H9 (cell line): ENCODE measurements at regions not wholly inside any gene's neighbourhood (a gene's known extent, or its start where the extent isn't known, plus 50 kb on each side); places are given as distances from the start of the nearest gene placed in this dataset.

ENCODE experiments used
- DNase-seq: peaks from one replicate; pipeline ENCODE4 v3.0.0-alpha.2; 2017
- H2AFZ ChIP-seq: one replicate; pipeline ENCODE4 v1.6.1; 2013; ENCODE audit warnings: mild to moderate bottlenecking, low read length, control low read depth, moderate library complexity
- H2AK5ac ChIP-seq: 2 replicates; pipeline ENCODE4 v1.6.1; 2013; ENCODE audit warnings: low read length, control low read depth, mixed read lengths; ENCODE audit not compliant: insufficient read length
- H2BK120ac ChIP-seq: one replicate; pipeline ENCODE4 v1.6.1; 2013; ENCODE audit warnings: low read depth, mild to moderate bottlenecking, low read length, control low read depth, inconsistent platforms; ENCODE audit not compliant: poor library complexity, severe bottlenecking
- H2BK12ac ChIP-seq: 2 replicates; pipeline ENCODE4 v1.6.1; 2013; ENCODE audit warnings: low read length, control low read depth, mixed read lengths, low read depth; ENCODE audit not compliant: insufficient read length
- H2BK15ac ChIP-seq: 2 replicates; pipeline ENCODE4 v1.6.1; 2013; ENCODE audit warnings: low read depth, low read length, control low read depth
- H2BK20ac ChIP-seq: one replicate; pipeline ENCODE4 v1.6.1; 2013; ENCODE audit warnings: low read depth, mild to moderate bottlenecking, low read length, control low read depth, inconsistent platforms; ENCODE audit not compliant: poor library complexity, severe bottlenecking
- H2BK5ac ChIP-seq: 2 replicates; pipeline ENCODE4 v1.6.1; 2013; ENCODE audit warnings: low read length, control low read depth, mixed read lengths; ENCODE audit not compliant: insufficient read length
- H3K14ac ChIP-seq: 2 replicates; pipeline ENCODE4 v1.6.1; 2013; ENCODE audit warnings: low read length, control low read depth; ENCODE audit not compliant: insufficient read depth
- H3K18ac ChIP-seq: 2 replicates; pipeline ENCODE4 v1.6.1; 2013; ENCODE audit warnings: low read depth, mild to moderate bottlenecking, mixed read lengths, low read length, control low read depth; ENCODE audit not compliant: insufficient read length
- H3K23ac ChIP-seq: 2 replicates; pipeline ENCODE4 v1.6.1; 2013; ENCODE audit warnings: low read length, control low read depth, mixed read lengths, low read depth; ENCODE audit not compliant: insufficient read length
- H3K23me2 ChIP-seq: 2 replicates; pipeline ENCODE4 v1.6.1; 2013; ENCODE audit warnings: low read depth, mild to moderate bottlenecking, mixed read lengths, low read length, control low read depth; ENCODE audit not compliant: insufficient read length, poor library complexity, severe bottlenecking
- H3K27ac ChIP-seq: 2 replicates; pipeline ENCODE4 v1.5.1; 2013; ENCODE audit warnings: low read length, control low read depth, mixed read lengths, low read depth; ENCODE audit not compliant: insufficient read length
- H3K27me3 ChIP-seq: 2 replicates; pipeline ENCODE4 v1.6.1; 2013; ENCODE audit warnings: low read length, control low read depth, inconsistent platforms; ENCODE audit not compliant: insufficient read depth
- H3K4ac ChIP-seq: 2 replicates; pipeline ENCODE4 v1.6.1; 2013; ENCODE audit warnings: low read depth, mild to moderate bottlenecking, control low read depth, inconsistent platforms, low read length, moderate library complexity
- H3K4me1 ChIP-seq: 2 replicates; pipeline ENCODE4 v1.6.1; 2013; ENCODE audit warnings: low read length, control low read depth, inconsistent platforms; ENCODE audit not compliant: insufficient read depth
- H3K4me2 ChIP-seq: 2 replicates; pipeline ENCODE4 v1.6.1; 2013; ENCODE audit warnings: low read length, control low read depth, mixed read lengths; ENCODE audit not compliant: insufficient read length, insufficient read depth
- H3K56ac ChIP-seq: 2 replicates; pipeline ENCODE4 v1.6.1; 2013; ENCODE audit warnings: low read depth, mild to moderate bottlenecking, mixed read lengths, low read length, control low read depth; ENCODE audit not compliant: insufficient read length
- H3K79me1 ChIP-seq: 2 replicates; pipeline ENCODE4 v1.6.1; 2013; ENCODE audit warnings: low read depth, mild to moderate bottlenecking, moderate library complexity, low read length, control low read depth, inconsistent platforms; ENCODE audit not compliant: insufficient read depth, poor library complexity, severe bottlenecking
- H3K79me2 ChIP-seq: 2 replicates; pipeline ENCODE4 v1.6.1; 2013; ENCODE audit warnings: low read length, control low read depth, inconsistent platforms; ENCODE audit not compliant: insufficient read depth
- H3K9ac ChIP-seq: 2 replicates; pipeline ENCODE4 v1.6.1; 2013; ENCODE audit warnings: low read length, control low read depth, mixed read lengths; ENCODE audit not compliant: insufficient read length; ENCODE audit errors: extremely low read depth
- H3K9me3 ChIP-seq: one replicate; pipeline ENCODE4 v1.6.1; 2013; ENCODE audit warnings: low read depth, low read length, inconsistent platforms; ENCODE audit not compliant: control insufficient read depth
- H3T11ph ChIP-seq: one replicate; pipeline ENCODE4 v1.6.1; 2013; ENCODE audit warnings: mild to moderate bottlenecking, low read length, control low read depth, inconsistent platforms
- H4K20me1 ChIP-seq: one replicate; pipeline ENCODE4 v1.6.1; 2013; ENCODE audit not compliant: control insufficient read depth, insufficient read length, insufficient read depth
- H4K5ac ChIP-seq: 2 replicates; pipeline ENCODE4 v1.6.1; 2013; ENCODE audit warnings: low read depth, mild to moderate bottlenecking, mixed read lengths, low read length, control low read depth; ENCODE audit not compliant: insufficient read length
- H4K8ac ChIP-seq: replicated peaks from 2 replicates; pipeline ENCODE4 v1.6.1; 2013; ENCODE audit warnings: low read length, control low read depth, mixed read lengths, low read depth; ENCODE audit not compliant: insufficient read length
- H4K91ac ChIP-seq: 2 replicates; pipeline ENCODE4 v1.6.1; 2013; ENCODE audit warnings: low read depth, mild to moderate bottlenecking, moderate library complexity, mixed read lengths, low read length, control low read depth; ENCODE audit not compliant: insufficient read length
- H3K27ac Mint-ChIP-seq, 3 experiments: 2 replicates in 2 of 3; 3 replicates in 1 of 3; pipeline ENCODE4 v1.8.0; 2020 to 2021; ENCODE audit warnings: mixed read lengths in 3 of 3, mild to moderate bottlenecking in 1 of 3, moderate library complexity in 1 of 3
- H3K27me3 Mint-ChIP-seq: 2 replicates; pipeline ENCODE4 v1.8.0; 2021; ENCODE audit warnings: low read depth, mild to moderate bottlenecking, moderate library complexity, mixed read lengths
- H3K36me3 Mint-ChIP-seq, 3 experiments: 2 replicates in 2 of 3; 3 replicates in 1 of 3; pipeline ENCODE4 v1.8.0; 2020 to 2021; ENCODE audit warnings: low read depth in 3 of 3, mixed read lengths in 3 of 3; ENCODE audit not compliant: insufficient read depth in 1 of 3
- H3K4me1 Mint-ChIP-seq, 2 experiments: 2 replicates each; pipeline ENCODE4 v1.8.0; 2020; ENCODE audit warnings: mixed read lengths in 2 of 2
- H3K4me3 Mint-ChIP-seq, 2 experiments: 2 replicates in 1 of 2; 3 replicates in 1 of 2; pipeline ENCODE4 v1.8.0; 2020 to 2021; ENCODE audit warnings: mild to moderate bottlenecking in 2 of 2, mixed read lengths in 2 of 2, moderate library complexity in 1 of 2
- H3K9me3 Mint-ChIP-seq, 2 experiments: 2 replicates in 1 of 2; 3 replicates in 1 of 2; pipeline ENCODE4 v1.8.0; 2020; ENCODE audit warnings: mild to moderate bottlenecking in 2 of 2, mixed read lengths in 2 of 2, moderate library complexity in 1 of 2
- CTCF ChIP-seq: fragments of 200-600 bp; sonication (generic); conservative IDR thresholded peaks from 3 replicates; pipeline ENCODE4 v1.8.0; 2021; ENCODE audit warnings: antibody characterized with exemption, mild to moderate bottlenecking

DNA sequence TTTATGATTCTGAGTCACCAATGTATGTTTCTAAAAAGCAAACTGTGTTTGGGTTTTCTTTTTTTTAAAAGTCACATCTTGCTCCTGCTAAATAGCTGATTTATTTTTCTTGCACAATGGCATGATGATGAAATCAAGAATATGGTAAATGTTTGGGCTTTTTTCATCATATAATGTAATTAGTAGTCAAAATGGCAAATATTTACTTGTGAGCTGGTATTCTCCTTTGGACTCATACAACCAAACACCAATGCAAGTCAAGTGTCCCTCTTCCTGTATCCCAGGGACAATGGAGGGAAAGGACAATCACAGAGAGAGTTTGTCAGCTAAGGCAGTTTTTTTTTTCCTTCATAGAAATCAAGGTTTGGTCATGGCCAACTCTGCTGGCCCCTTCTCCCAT is 94.6 kb upstream of the RALGPS2 start:
- no peak overlapping the region for H3K27ac Mint-ChIP-seq
- Histone ChIP-seq H4K91ac (no peak overlapping the region), H3K79me2 (no peaks in the 10 kb centered on the region), H3T11ph (no peak overlapping the region), H2BK5ac (no peak overlapping the region), H2BK12ac (no peak overlapping the region), H4K8ac (no peak overlapping the region), H2AK5ac (no peak overlapping the region), H3K9me3 (no peaks in the 10 kb centered on the region), H3K4me1 (peaks cover 2% of the 10 kb centered on the region; the same call in 1 of the 2 replicates), H3K27me3 (no peaks in the 10 kb centered on the region), H3K23ac (no peak overlapping the region), H2AFZ (no peak overlapping the region), H3K18ac (no peak overlapping the region), H2BK15ac (no peak overlapping the region), H2BK20ac (no peak overlapping the region), H3K9ac (no peak overlapping the region), H3K79me1 (no peaks in the 10 kb centered on the region), H3K56ac (no peak overlapping the region), H3K4ac (no peak overlapping the region), H4K20me1 (no peaks in the 10 kb centered on the region), H4K5ac (no peak overlapping the region), H3K14ac (no peak overlapping the region), H2BK120ac (no peak overlapping the region), H3K23me2 (no peaks in the 10 kb centered on the region), H3K4me2 (no peak overlapping the region), H3K27ac (no peak overlapping the region)
- peaks cover 20 to 22% of the 10 kb centered on the region in 2 experiments for H3K4me1 Mint-ChIP-seq
- H3K36me3 Mint-ChIP-seq, result no peaks in the 10 kb centered on the region
- DNase-seq, result no peak
- TF ChIP-seq CTCF, result no peak
- no peaks in the 10 kb centered on the region for H3K9me3 Mint-ChIP-seq
- no peak overlapping the region for H3K4me3 Mint-ChIP-seq
- no peaks in the 10 kb centered on the region for H3K27me3 Mint-ChIP-seq
